ENCODE measurements at regions not wholly inside any gene's neighbourhood (a gene's known extent, or its start where the extent isn't known, plus 50 kb on each side); places are given as distances from the start of the nearest gene placed in this dataset.
"Not testable (repeated sequence)": the region's sequence is repeated elsewhere in the genome, so short reads cannot be mapped to it uniquely, and the experiment has no call there.

- DNase-seq (ENCODE audit: low read depth in 2 of 2), result no peak
Observed at GRCh38 chr15:95075792-95076677, 844.7 kb downstream of the MCTP2 start.

DNA sequence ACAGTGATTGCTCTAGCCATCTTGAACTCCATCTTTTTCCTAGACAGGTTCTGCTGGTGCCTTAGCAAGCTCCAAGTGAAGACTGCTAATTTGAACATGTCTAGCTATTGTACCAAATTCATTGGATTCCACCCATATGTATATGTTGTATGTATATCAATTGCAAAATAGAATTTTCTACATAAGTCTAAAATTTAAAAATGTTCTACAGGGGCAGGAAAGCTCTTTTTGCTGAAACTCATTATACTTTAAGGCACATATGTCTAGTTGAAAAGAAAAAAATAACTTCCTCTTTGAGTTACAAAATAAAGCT is 845.3 kb downstream of the MCTP2 start:
- DNase-seq (ENCODE audit: low read depth in 2 of 2), result no peak

DNA sequence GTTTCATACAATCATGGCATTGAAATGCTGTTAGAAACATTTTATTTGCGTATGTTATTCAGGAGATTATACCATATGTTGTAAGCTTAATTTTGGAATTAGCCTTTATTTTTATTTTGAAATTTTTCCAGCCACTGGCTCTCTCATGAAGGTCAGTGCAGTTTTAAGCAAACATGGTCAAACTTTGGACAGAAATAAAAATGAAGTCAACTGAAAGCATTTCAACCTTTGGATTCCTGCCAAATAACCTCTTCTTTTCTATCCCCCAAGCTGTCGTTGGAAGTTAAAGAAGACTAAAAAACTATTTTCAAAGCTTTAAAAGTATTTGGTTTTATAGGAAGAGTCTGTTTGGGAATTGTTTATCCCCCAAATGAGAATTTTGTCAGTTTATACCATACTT is 846.6 kb downstream of the MCTP2 start:
- DNase-seq (ENCODE audit: low read depth in 2 of 2), result no peak

DNA sequence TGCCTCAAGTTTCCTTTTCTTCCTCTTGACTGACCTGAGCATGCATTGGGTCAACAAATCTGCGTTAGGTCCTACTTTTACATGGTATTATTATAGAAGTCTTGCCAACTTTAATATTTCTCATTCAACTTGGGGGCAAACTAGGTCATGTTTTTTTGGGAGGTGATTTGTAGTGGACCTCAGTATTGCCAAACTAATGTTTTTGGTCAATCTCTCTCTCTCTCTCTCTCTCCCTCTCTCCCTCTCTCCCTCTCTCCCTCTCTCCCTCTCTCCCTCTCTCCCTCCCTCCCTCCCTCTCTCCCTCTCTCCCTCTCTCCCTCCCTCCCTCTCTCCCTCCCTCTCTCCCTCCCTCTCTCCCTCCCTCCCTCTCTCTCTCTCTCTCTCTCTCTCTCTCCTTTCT is 848.9 kb downstream of the MCTP2 start:
- not testable (repeated sequence) for DNase-seq (ENCODE audit: low read depth in 2 of 2)

DNA sequence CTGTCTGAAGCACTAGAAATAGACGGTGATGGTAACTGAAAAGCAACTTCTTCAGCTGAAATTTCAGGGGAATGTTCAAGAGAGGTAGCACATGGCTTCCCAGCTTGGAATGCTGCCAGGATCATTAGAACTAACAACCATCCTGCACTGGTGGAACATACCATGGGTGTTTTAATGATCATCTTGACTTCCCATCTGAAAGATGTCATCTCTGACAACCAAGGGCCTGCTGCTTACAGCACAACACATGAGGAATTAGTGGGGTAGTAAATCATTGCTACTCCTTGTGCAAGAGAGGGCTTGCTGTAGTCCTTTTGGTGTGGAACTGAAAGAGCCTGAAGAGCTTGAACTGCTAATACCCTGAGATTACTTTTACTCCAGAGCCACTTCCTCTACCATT is 853.7 kb downstream of the MCTP2 start:
- no peak for DNase-seq (ENCODE audit: low read depth in 2 of 2)

DNA sequence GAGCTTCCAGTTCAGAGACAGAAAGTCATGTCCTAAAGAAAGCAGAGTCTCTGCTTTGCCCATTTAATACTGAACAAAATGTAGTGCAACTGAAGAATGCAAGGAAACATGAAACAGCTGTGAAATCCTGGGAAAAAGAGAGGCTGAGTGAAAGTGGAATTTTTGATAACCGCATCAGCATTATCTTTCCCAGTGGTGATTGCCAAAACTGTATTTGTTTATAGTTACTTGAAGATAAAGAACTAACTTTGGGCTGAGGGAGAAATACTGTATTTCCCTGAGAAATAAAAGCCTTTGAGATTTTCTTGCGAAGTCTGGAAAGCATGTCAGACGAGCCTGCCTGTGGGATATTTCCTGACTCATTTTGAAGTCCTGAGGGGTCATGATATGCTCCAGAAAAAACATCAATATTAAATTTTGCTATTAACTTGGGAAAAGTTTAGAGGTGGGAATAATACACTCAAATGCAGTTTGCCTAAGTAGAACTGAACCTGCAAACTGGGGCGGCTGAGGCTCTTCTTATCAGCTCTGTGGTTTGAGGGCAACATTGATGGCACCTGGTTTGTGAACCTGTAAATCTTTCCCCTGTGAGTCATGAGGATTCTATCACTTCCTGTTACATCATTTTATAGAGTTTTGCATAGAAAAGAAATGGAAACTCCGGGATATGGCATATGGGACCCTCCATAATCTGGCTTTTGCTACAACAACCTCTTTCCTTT is 855.3 kb downstream of the MCTP2 start:
- DNase-seq (ENCODE audit: low read depth in 2 of 2), result no peak

- DNase-seq (ENCODE audit: low read depth in 2 of 2), result no peak
Observed at GRCh38 chr15:95087253-95087609, 855.9 kb downstream of the MCTP2 start.

GRCh38 chr15:95091444-95091843 is 860.1 kb downstream of the MCTP2 start:
- DNase-seq (ENCODE audit: low read depth in 2 of 2), result no peak

GRCh38 chr15:95095250-95095649 is 863.9 kb downstream of the MCTP2 start:
- no peak for DNase-seq (ENCODE audit: low read depth in 2 of 2)

- DNase-seq (ENCODE audit: low read depth in 2 of 2), result no peak
Observed at GRCh38 chr15:95096651-95097050, 865.3 kb downstream of the MCTP2 start.

- no peak for DNase-seq (ENCODE audit: low read depth in 2 of 2)
Observed at GRCh38 chr15:95097361-95097760, 866.0 kb downstream of the MCTP2 start.

GRCh38 chr15:95105229-95105628 is 873.9 kb downstream of the MCTP2 start:
- no peak for DNase-seq (ENCODE audit: low read depth in 2 of 2)

GRCh38 chr15:95106801-95107200 is 875.4 kb downstream of the MCTP2 start:
- DNase-seq (ENCODE audit: low read depth in 2 of 2), result no peak

DNA sequence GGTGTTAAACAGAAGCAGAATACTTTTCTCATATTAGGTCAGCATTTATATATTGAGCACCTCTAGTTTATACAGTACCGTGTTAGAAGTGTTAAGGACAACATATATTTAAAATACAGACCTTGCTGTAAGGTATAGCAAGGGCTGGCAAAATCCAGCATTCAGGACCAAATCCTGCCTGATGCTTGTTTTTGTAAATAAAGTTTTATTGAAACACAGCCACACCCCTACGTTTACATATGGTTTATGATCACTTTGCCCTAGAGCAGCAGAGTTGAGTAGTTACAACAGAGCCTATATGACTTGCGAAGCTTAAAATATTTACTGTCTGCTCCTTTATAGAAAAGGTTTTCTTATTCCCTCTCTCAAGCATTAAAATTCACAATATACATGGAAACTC is 877.3 kb downstream of the MCTP2 start:
- no peak for DNase-seq (ENCODE audit: low read depth in 2 of 2)

DNA sequence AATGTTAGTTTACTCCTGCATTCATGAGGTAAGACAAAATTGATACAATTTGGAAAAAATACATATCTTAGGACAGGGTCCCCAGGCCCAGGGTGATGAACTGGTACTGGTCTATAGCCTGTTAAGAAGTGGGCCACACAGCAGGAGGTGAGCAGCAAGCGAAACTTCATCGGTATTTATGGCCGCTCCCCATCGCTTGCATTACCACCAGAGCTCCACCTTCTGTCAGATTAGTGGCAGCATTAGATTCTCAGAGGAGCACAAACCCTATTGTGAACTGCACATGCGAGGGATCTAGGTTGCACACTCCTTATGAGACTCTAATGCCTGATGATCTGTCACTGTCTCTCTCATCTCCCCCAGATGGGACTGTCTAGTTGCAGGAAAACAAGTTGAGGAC is 880.6 kb downstream of the MCTP2 start:
- no peak for DNase-seq (ENCODE audit: low read depth in 2 of 2)

GRCh38 chr15:95113041-95113440 is 881.7 kb downstream of the MCTP2 start:
- no peak for DNase-seq (ENCODE audit: low read depth in 2 of 2)

DNA sequence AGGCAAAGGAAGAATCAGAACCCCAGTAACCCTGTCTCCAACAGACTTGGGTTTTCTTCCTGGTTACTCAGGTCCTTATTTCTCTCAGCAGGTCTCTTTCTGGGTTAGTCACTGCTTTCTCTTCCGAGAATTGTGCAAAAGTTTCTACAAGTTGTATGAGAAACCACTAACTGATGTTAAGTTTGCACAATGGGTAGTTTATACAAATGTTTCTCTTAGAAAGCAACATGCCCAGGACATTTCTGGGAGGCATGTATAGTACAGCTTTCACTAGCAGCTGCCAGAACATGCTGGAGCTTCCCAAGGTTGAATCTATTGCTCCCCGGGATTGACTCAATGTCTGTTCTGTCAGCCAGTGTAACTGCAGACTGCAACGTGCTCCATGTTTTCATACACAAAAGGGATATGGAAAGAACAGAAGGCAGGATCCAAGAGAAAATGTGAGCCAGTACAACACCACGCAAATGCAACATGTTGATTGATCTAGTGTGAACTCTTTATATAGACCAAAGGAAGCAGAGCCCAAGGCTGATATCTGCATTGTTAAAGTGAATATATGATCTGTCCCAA is 887.8 kb downstream of the MCTP2 start:
- no peak for DNase-seq (ENCODE audit: low read depth in 2 of 2)

DNA sequence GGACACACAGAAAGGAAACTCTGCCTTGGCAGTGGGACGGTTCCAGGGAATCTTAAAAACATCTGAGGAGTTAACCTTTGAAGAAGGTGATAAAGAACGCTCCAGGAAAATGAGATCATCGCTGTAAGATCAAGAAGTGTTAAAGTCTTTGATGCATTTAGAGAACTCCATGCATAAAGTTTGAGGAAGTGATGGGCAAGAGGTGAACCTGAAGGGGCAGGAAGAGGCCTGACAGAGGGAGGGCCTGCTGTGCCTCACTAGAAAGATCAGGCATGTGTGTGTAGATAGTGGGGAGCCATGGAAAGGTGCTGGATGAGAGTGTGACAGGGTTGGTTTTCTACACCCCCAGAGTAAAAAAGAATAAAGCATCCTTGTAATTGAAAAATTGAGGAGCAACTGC is 889.2 kb downstream of the MCTP2 start:
- no peak for DNase-seq (ENCODE audit: low read depth in 2 of 2)

- DNase-seq (ENCODE audit: low read depth in 2 of 2), result no peak
Observed at GRCh38 chr15:95121191-95121590, 889.8 kb downstream of the MCTP2 start.

DNA sequence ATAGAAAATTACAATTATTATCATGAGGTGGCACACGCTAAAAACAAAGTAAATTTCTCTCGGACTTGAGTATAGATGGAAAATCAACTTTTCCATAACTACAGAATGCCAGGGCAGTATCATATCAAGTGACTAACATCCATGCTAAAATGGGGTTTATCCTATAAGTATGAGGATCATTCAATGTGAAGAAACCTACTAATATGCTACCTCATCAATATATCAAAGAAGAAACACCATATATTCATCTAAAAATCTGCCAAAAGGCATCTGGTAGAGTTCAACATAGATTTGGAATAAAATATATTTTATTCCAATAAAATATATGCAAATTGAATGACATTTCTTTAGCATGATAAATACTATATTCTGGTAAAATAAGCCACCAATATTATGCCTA is 894.4 kb downstream of the MCTP2 start:
- DNase-seq (ENCODE audit: low read depth in 2 of 2), result no peak

GRCh38 chr15:95127356-95127755 is 896.0 kb downstream of the MCTP2 start:
- DNase-seq (ENCODE audit: low read depth in 2 of 2), result no peak

DNA sequence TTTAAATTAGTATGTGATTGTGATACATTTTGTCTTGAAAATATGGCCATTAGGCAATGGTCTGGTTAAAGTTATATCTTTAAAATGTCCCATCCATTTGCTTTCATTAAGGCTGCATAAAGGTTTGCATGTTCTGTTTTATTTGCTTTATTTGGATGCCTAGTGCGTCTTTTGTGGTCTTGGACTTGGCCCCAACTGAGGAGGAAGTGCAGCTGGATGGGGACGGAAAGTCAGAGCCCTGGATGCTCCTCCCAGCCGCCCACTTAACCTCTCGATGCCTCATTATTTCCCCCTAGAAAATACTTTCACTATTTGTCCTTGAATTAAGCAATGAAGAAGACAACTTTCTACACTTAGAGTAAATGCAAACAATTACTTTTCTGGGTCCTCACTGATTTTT is 898.2 kb downstream of the MCTP2 start:
- no peak for DNase-seq (ENCODE audit: low read depth in 2 of 2)

- no peak for DNase-seq (ENCODE audit: low read depth in 2 of 2)
Observed at GRCh38 chr15:95131131-95131556, 899.8 kb downstream of the MCTP2 start.

All from activated CD4-positive, alpha-beta T cell treated with anti-CD3 and anti-CD28 coated beads for 24 hours (primary cell).